Ishikawa (cell line): ENCODE measurements at regions not wholly inside any gene's neighbourhood (a gene's known extent, or its start where the extent isn't known, plus 50 kb on each side); places are given as distances from the start of the nearest gene placed in this dataset.
A peak's percentile ranks its signal among the peaks of the same experiment; 100 is the strongest.

Source experiments
- CEBPB ChIP-seq: IDR thresholded peaks from 2 replicates; pipeline ENCODE4 v1.6.1; 2012
- CREB1 ChIP-seq: IDR thresholded peaks from 2 replicates; pipeline ENCODE4 v1.6.1; 2012; ENCODE audit warnings: low read depth
- EGR1 ChIP-seq: IDR thresholded peaks from 2 replicates; pipeline ENCODE4 v1.6.1; 2012
- EP300 ChIP-seq: IDR thresholded peaks from 2 replicates; pipeline ENCODE4 v1.6.1; 2012; ENCODE audit warnings: borderline replicate concordance
- FOXM1 ChIP-seq: IDR thresholded peaks from 2 replicates; pipeline ENCODE4 v1.6.1; 2012; ENCODE audit warnings: low read depth, borderline replicate concordance
- MAX ChIP-seq: IDR thresholded peaks from 2 replicates; pipeline ENCODE4 v1.6.1; 2012
- NFIC ChIP-seq: IDR thresholded peaks from 2 replicates; pipeline ENCODE4 v1.6.1; 2012
- RAD21 ChIP-seq: IDR thresholded peaks from 2 replicates; pipeline ENCODE4 v1.6.1; 2012; ENCODE audit warnings: low read depth
- REST ChIP-seq: IDR thresholded peaks from 2 replicates; pipeline ENCODE4 v1.6.1; 2012; ENCODE audit warnings: low read depth, mild to moderate bottlenecking
- TAF1 ChIP-seq: IDR thresholded peaks from 2 replicates; pipeline ENCODE4 v1.6.1; 2012; ENCODE audit warnings: low read depth, mild to moderate bottlenecking
- TCF12 ChIP-seq: IDR thresholded peaks from 2 replicates; pipeline ENCODE4 v1.6.1; 2012; ENCODE audit warnings: low read depth
- TEAD4 ChIP-seq: IDR thresholded peaks from 2 replicates; pipeline ENCODE4 v1.6.1; 2012
- USF1 ChIP-seq: IDR thresholded peaks from 2 replicates; pipeline ENCODE4 v1.6.1; 2012
- YY1 ChIP-seq: IDR thresholded peaks from 2 replicates; pipeline ENCODE4 v1.6.1; 2012; ENCODE audit warnings: low read depth
- ZBTB7A ChIP-seq: IDR thresholded peaks from 2 replicates; pipeline ENCODE4 v1.6.1; 2012; ENCODE audit warnings: low read depth

DNA sequence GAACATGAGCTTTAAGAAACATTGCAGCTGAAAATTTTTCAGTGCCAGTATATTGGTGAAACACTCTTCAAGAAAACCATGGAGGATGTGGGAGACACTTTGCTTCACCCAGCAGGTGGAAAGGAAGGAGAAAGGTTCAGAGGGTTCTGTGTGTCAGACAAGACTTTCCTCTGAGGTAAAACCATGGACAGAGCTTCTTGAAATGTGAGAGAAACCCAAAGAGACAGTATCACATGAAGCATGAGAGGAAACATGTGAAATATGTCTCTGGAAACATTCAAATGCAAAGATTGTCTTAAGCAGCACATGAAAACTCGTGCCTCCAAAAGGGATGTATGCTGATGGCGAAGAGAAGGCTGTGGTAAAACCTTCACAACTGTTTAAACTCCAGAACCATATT, 368.9 kb upstream of the ST8SIA4 start:
- TF ChIP-seq REST (peak; percentile 24; the same call in 1 of the 2 replicates), EP300 (no peak)

GRCh38 chr5:101271416-101271815, 368.3 kb upstream of the ST8SIA4 start:
- no peak for TF ChIP-seq NFIC
- TF ChIP-seq ZBTB7A = no peak
- TF ChIP-seq TEAD4 = no peak
- TF ChIP-seq CEBPB = no peak
- no peak for TF ChIP-seq USF1
- no peak for TF ChIP-seq TAF1
- no peak for TF ChIP-seq MAX
- no peak for TF ChIP-seq YY1
- no peak for TF ChIP-seq TCF12
- no peak for TF ChIP-seq EGR1
- no peak for TF ChIP-seq FOXM1
- no peak for TF ChIP-seq RAD21
- TF ChIP-seq CREB1 = no peak
- TF ChIP-seq REST = no peak
- TF ChIP-seq EP300 = no peak

DNA sequence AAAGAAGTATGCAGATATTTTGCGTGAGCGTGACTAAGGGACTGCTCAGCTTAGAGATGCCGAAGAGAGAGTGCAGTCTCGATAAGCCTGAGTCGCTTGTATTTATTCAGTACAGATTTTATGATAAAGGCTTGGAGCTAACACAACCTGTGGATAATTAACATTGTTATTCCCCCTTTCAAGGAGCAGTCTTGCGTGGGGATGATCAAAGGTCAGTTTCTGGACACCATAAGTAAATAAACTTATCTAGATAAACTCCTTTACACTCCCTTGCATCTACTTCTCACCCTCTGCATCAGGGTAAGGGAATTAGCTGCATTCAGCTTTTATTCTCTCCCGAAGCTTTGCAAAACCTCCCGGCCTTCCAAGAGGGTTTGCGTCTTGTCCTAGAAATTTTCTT, 357.8 kb upstream of the ST8SIA4 start:
- TF ChIP-seq MAX = no peak
- TF ChIP-seq RAD21 = no peak
- TF ChIP-seq CREB1 = no peak
- TF ChIP-seq EP300 = no peak
- TF ChIP-seq TAF1 = no peak
- TF ChIP-seq NFIC = no peak
- no peak for TF ChIP-seq ZBTB7A
- no peak for TF ChIP-seq YY1
- TF ChIP-seq TEAD4 = no peak
- no peak for TF ChIP-seq TCF12
- TF ChIP-seq CEBPB = no peak
- no peak for TF ChIP-seq USF1

DNA sequence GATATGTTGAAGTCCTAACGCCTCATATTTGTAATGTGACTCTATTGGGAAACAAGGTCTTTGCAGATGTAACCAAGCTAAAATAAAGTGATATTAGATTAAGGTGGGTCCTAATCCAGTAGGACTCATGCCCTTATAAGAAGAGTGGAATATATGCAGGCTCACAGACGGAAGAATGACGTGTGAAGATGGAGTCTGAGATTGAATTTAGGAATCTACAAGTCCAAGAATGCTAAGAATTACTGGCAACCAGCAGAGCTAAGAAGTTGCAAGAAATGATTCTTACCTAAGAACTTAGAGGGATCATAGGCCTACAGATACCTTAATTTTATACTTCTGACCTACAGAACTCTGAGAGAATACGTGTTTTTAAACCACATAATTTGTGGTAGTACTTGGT, 350.0 kb upstream of the ST8SIA4 start:
- TF ChIP-seq EGR1 (no peak), TAF1 (no peak), FOXM1 (no peak), REST (no peak), RAD21 (no peak), TCF12 (no peak), ZBTB7A (no peak), EP300 (no peak), CEBPB (no peak), TEAD4 (no peak), USF1 (no peak), YY1 (no peak), CREB1 (no peak), MAX (no peak), NFIC (no peak)
